OCI-LY3 (cell line): ENCODE measurements at regions not wholly inside any gene's neighbourhood (a gene's known extent, or its start where the extent isn't known, plus 50 kb on each side); places are given as distances from the start of the nearest gene placed in this dataset.

ENCODE experiments used
- CTCF ChIP-seq: fragments of 200-600, 300-600 bp; sonication (generic); IDR thresholded peaks from 2 replicates; pipeline ENCODE4 v1.5.1; 2014; ENCODE audit warnings: antibody characterized with exemption, low read length, low read depth
- EZH2phosphoT487 ChIP-seq: fragments of 200-600 bp; shearing (Covaris generic); IDR thresholded peaks from 2 replicates; pipeline ENCODE4 v1.6.1; 2018; ENCODE audit warnings: antibody characterized with exemption, mixed run types, low read depth

- TF ChIP-seq CTCF (no peak), EZH2phosphoT487 (no peak)
These were observed 360.6 kb upstream of the PRR16 start for GRCh38 chr5:120103495-120103894.
